ENCODE measurements at regions not wholly inside any gene's neighbourhood (a gene's known extent, or its start where the extent isn't known, plus 50 kb on each side); places are given as distances from the start of the nearest gene placed in this dataset.

DNA sequence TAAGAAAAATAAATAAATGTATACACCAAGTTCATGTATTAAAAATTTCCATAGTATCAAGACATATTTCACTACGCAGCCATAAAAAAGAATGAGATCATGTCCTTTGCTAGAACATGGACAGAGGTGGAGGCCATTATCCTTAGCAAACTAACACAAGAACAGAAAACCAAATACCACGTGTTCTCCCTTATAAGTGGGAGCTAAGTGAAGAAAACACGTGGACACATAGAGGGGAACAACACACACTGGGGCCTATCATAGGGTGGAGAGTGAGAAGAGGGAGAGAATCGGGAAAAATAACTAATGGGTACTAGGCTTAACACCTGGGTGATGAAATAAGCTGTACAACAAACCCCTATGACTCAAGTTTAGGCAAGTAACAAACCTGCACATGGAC, 552.4 kb upstream of the PBX1 start:
- TF ChIP-seq POLR2A (IDR thresholded peaks at IDR 0.05) (no peak), POLR2AphosphoS5 (IDR thresholded peaks at IDR 0.05) (no peak)
- TF ChIP-seq, protein P1, sequence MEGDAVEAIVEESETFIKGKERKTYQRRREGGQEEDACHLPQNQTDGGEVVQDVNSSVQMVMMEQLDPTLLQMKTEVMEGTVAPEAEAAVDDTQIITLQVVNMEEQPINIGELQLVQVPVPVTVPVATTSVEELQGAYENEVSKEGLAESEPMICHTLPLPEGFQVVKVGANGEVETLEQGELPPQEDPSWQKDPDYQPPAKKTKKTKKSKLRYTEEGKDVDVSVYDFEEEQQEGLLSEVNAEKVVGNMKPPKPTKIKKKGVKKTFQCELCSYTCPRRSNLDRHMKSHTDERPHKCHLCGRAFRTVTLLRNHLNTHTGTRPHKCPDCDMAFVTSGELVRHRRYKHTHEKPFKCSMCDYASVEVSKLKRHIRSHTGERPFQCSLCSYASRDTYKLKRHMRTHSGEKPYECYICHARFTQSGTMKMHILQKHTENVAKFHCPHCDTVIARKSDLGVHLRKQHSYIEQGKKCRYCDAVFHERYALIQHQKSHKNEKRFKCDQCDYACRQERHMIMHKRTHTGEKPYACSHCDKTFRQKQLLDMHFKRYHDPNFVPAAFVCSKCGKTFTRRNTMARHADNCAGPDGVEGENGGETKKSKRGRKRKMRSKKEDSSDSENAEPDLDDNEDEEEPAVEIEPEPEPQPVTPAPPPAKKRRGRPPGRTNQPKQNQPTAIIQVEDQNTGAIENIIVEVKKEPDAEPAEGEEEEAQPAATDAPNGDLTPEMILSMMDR (IDR thresholded peaks at IDR 0.05): no peak

Data from upper lobe of left lung (tissue), 4 donors.